ENCODE measurements at regions not wholly inside any gene's neighbourhood (a gene's known extent, or its start where the extent isn't known, plus 50 kb on each side); places are given as distances from the start of the nearest gene placed in this dataset.

DNA sequence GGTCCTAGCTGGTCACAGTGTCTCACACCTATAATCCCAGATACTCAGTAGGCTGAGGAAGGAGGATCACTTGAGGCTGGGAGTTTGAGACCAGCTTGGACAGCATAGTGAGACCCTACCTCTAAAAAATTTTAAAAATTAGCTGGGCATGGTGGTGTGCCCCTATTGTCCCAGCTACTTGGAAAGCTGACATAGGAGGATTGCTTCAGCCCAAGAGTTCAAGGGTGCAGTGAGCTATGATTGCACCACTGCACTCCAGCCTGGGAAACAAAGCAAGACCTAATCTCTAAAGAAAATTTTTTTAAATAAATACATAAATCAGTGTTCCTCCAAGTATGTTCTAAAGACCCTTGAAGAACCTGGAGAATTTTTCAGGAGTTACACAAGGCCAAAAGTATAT lies 50.6 kb upstream of the GNAO1 start:
- Histone ChIP-seq H3K9me3 (no peaks in the 10 kb centered on the region), H3K4me1 (ENCODE audit: control insufficient read depth in 1 of 2, low read depth in 2 of 2) (no peaks in the 10 kb centered on the region), H3K36me3 (no peaks in the 10 kb centered on the region), H3K4me3 (no peak overlapping the region), H3K27me3 (replicated peaks; ENCODE audit: insufficient read depth) (no peaks in the 10 kb centered on the region), H3K27ac (no peak overlapping the region)
- TF ChIP-seq, protein P1, sequence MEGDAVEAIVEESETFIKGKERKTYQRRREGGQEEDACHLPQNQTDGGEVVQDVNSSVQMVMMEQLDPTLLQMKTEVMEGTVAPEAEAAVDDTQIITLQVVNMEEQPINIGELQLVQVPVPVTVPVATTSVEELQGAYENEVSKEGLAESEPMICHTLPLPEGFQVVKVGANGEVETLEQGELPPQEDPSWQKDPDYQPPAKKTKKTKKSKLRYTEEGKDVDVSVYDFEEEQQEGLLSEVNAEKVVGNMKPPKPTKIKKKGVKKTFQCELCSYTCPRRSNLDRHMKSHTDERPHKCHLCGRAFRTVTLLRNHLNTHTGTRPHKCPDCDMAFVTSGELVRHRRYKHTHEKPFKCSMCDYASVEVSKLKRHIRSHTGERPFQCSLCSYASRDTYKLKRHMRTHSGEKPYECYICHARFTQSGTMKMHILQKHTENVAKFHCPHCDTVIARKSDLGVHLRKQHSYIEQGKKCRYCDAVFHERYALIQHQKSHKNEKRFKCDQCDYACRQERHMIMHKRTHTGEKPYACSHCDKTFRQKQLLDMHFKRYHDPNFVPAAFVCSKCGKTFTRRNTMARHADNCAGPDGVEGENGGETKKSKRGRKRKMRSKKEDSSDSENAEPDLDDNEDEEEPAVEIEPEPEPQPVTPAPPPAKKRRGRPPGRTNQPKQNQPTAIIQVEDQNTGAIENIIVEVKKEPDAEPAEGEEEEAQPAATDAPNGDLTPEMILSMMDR (IDR thresholded peaks at IDR 0.05), result no peak
- no peak for DNase-seq (ENCODE audit: low spot score)
- ATAC-seq (ENCODE audit: insufficient number of reproducible peaks, low FRiP score, low read depth), result no peak

GRCh38 chr16:56137269-56137668 lies 54.0 kb upstream of the GNAO1 start:
- DNase-seq (ENCODE audit: low spot score) (no peak), ATAC-seq (ENCODE audit: insufficient number of reproducible peaks, low FRiP score, low read depth) (no peak)
- no peaks in the 10 kb centered on the region for H3K9me3 ChIP-seq
- no peaks in the 10 kb centered on the region for H3K4me1 ChIP-seq (ENCODE audit: control insufficient read depth in 1 of 2, low read depth in 2 of 2)
- no peaks in the 10 kb centered on the region for H3K27me3 ChIP-seq (replicated peaks; ENCODE audit: insufficient read depth)
- TF ChIP-seq, protein P1 (IDR thresholded peaks at IDR 0.05), result no peak
- no peak overlapping the region for H3K27ac ChIP-seq
- H3K4me3 ChIP-seq, result no peak overlapping the region
- H3K36me3 ChIP-seq, result no peaks in the 10 kb centered on the region

- DNase-seq (ENCODE audit: low spot score) (no peak), ATAC-seq (ENCODE audit: insufficient number of reproducible peaks, low FRiP score, low read depth) (no peak)
- Histone ChIP-seq H3K4me1 (ENCODE audit: control insufficient read depth in 1 of 2, low read depth in 2 of 2) (no peaks in the 10 kb centered on the region), H3K9me3 (no peaks in the 10 kb centered on the region), H3K36me3 (no peaks in the 10 kb centered on the region), H3K27ac (no peak overlapping the region), H3K27me3 (replicated peaks; ENCODE audit: insufficient read depth) (no peaks in the 10 kb centered on the region), H3K4me3 (no peak overlapping the region)
- TF ChIP-seq, protein P1 (IDR thresholded peaks at IDR 0.05), result no peak
These were observed 55.0 kb upstream of the GNAO1 start for GRCh38 chr16:56136256-56136655.

DNA sequence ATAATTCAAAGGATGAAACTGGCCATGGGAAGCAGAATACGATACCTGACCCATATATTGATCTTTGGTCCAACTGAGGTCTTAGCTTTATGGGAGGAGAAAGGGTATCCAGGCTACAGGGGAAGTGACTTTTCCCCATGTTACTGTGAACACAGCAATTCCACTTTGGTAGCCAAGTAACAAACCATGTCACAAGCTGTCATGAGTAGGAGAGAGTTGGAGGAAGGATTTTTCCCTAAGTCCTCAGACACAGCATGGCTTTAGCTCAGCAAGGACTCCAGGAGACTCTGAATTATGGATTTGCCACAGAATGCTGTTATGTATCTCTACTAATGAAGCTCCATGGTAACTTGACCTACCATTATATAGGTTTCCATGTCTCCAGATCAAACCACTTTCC lies 56.5 kb upstream of the GNAO1 start:
- Histone ChIP-seq H3K9me3 (no peaks in the 10 kb centered on the region), H3K4me3 (no peak overlapping the region), H3K27ac (no peak overlapping the region), H3K4me1 (ENCODE audit: control insufficient read depth in 1 of 2, low read depth in 2 of 2) (no peaks in the 10 kb centered on the region), H3K27me3 (replicated peaks; ENCODE audit: insufficient read depth) (no peaks in the 10 kb centered on the region), H3K36me3 (no peaks in the 10 kb centered on the region)
- DNase-seq (ENCODE audit: low spot score) (no peak), ATAC-seq (ENCODE audit: insufficient number of reproducible peaks, low FRiP score, low read depth) (no peak)
- TF ChIP-seq, protein P1 (IDR thresholded peaks at IDR 0.05), result no peak

- no peaks in the 10 kb centered on the region for H3K36me3 ChIP-seq
- ATAC-seq (ENCODE audit: insufficient number of reproducible peaks, low FRiP score, low read depth) (no peak), DNase-seq (ENCODE audit: low spot score) (no peak)
- H3K27me3 ChIP-seq (replicated peaks; ENCODE audit: insufficient read depth), result no peaks in the 10 kb centered on the region
- H3K27ac ChIP-seq, result no peak overlapping the region
- no peaks in the 10 kb centered on the region for H3K9me3 ChIP-seq
- no peak overlapping the region for H3K4me3 ChIP-seq
- TF ChIP-seq, protein P1 (IDR thresholded peaks at IDR 0.05), result no peak
- no peaks in the 10 kb centered on the region for H3K4me1 ChIP-seq (ENCODE audit: control insufficient read depth in 1 of 2, low read depth in 2 of 2)
These were observed 65.4 kb upstream of the GNAO1 start for GRCh38 chr16:56125922-56126321.
